Ovary (tissue), 3 donors: ENCODE measurements at regions not wholly inside any gene's neighbourhood (a gene's known extent, or its start where the extent isn't known, plus 50 kb on each side); places are given as distances from the start of the nearest gene placed in this dataset.

Source experiments
- CTCF ChIP-seq, 3 donors: fragments of 450-650 bp in 2 of 3; fragments of 200-600 bp in 1 of 3; IDR thresholded peaks; one replicate each; pipeline versions ENCODE4 v1.5.1 to v1.8.0; 2016 to 2022; ENCODE audit warnings: antibody characterized with exemption in 3 of 3, mild to moderate bottlenecking in 1 of 3
- EP300 ChIP-seq: sonication (generic); formaldehyde crosslinking; IDR thresholded peaks from one replicate; pipeline ENCODE4 v1.6.1; 2017; ENCODE audit warnings: antibody characterized with exemption
- POLR2A ChIP-seq: fragments of 450-650 bp; IDR thresholded peaks from one replicate; pipeline ENCODE4 v1.6.1; 2017; ENCODE audit warnings: antibody characterized with exemption, mild to moderate bottlenecking, moderate library complexity
- donor health status: DM: no; HTN: no; CAD: no.

- TF ChIP-seq CTCF (IDR thresholded peaks at IDR 0.05) (no peak), POLR2A (no peak), EP300 (no peak)
These were observed 170.2 kb upstream of the PRICKLE2 start for GRCh38 chr3:64395490-64395889.
